H9 (cell line): ENCODE measurements at regions not wholly inside any gene's neighbourhood (a gene's known extent, or its start where the extent isn't known, plus 50 kb on each side); places are given as distances from the start of the nearest gene placed in this dataset.

ENCODE experiments used
- DNase-seq: peaks from one replicate; pipeline ENCODE4 v3.0.0-alpha.2; 2017
- H2AFZ ChIP-seq: one replicate; pipeline ENCODE4 v1.6.1; 2013; ENCODE audit warnings: mild to moderate bottlenecking, low read length, control low read depth, moderate library complexity
- H2AK5ac ChIP-seq: 2 replicates; pipeline ENCODE4 v1.6.1; 2013; ENCODE audit warnings: low read length, control low read depth, mixed read lengths; ENCODE audit not compliant: insufficient read length
- H2BK120ac ChIP-seq: one replicate; pipeline ENCODE4 v1.6.1; 2013; ENCODE audit warnings: low read depth, mild to moderate bottlenecking, low read length, control low read depth, inconsistent platforms; ENCODE audit not compliant: poor library complexity, severe bottlenecking
- H2BK12ac ChIP-seq: 2 replicates; pipeline ENCODE4 v1.6.1; 2013; ENCODE audit warnings: low read length, control low read depth, mixed read lengths, low read depth; ENCODE audit not compliant: insufficient read length
- H2BK15ac ChIP-seq: 2 replicates; pipeline ENCODE4 v1.6.1; 2013; ENCODE audit warnings: low read depth, low read length, control low read depth
- H2BK20ac ChIP-seq: one replicate; pipeline ENCODE4 v1.6.1; 2013; ENCODE audit warnings: low read depth, mild to moderate bottlenecking, low read length, control low read depth, inconsistent platforms; ENCODE audit not compliant: poor library complexity, severe bottlenecking
- H2BK5ac ChIP-seq: 2 replicates; pipeline ENCODE4 v1.6.1; 2013; ENCODE audit warnings: low read length, control low read depth, mixed read lengths; ENCODE audit not compliant: insufficient read length
- H3K14ac ChIP-seq: 2 replicates; pipeline ENCODE4 v1.6.1; 2013; ENCODE audit warnings: low read length, control low read depth; ENCODE audit not compliant: insufficient read depth
- H3K18ac ChIP-seq: 2 replicates; pipeline ENCODE4 v1.6.1; 2013; ENCODE audit warnings: low read depth, mild to moderate bottlenecking, mixed read lengths, low read length, control low read depth; ENCODE audit not compliant: insufficient read length
- H3K23ac ChIP-seq: 2 replicates; pipeline ENCODE4 v1.6.1; 2013; ENCODE audit warnings: low read length, control low read depth, mixed read lengths, low read depth; ENCODE audit not compliant: insufficient read length
- H3K23me2 ChIP-seq: 2 replicates; pipeline ENCODE4 v1.6.1; 2013; ENCODE audit warnings: low read depth, mild to moderate bottlenecking, mixed read lengths, low read length, control low read depth; ENCODE audit not compliant: insufficient read length, poor library complexity, severe bottlenecking
- H3K27ac ChIP-seq: 2 replicates; pipeline ENCODE4 v1.5.1; 2013; ENCODE audit warnings: low read length, control low read depth, mixed read lengths, low read depth; ENCODE audit not compliant: insufficient read length
- H3K27me3 ChIP-seq: 2 replicates; pipeline ENCODE4 v1.6.1; 2013; ENCODE audit warnings: low read length, control low read depth, inconsistent platforms; ENCODE audit not compliant: insufficient read depth
- H3K4ac ChIP-seq: 2 replicates; pipeline ENCODE4 v1.6.1; 2013; ENCODE audit warnings: low read depth, mild to moderate bottlenecking, control low read depth, inconsistent platforms, low read length, moderate library complexity
- H3K4me1 ChIP-seq: 2 replicates; pipeline ENCODE4 v1.6.1; 2013; ENCODE audit warnings: low read length, control low read depth, inconsistent platforms; ENCODE audit not compliant: insufficient read depth
- H3K4me2 ChIP-seq: 2 replicates; pipeline ENCODE4 v1.6.1; 2013; ENCODE audit warnings: low read length, control low read depth, mixed read lengths; ENCODE audit not compliant: insufficient read length, insufficient read depth
- H3K56ac ChIP-seq: 2 replicates; pipeline ENCODE4 v1.6.1; 2013; ENCODE audit warnings: low read depth, mild to moderate bottlenecking, mixed read lengths, low read length, control low read depth; ENCODE audit not compliant: insufficient read length
- H3K79me1 ChIP-seq: 2 replicates; pipeline ENCODE4 v1.6.1; 2013; ENCODE audit warnings: low read depth, mild to moderate bottlenecking, moderate library complexity, low read length, control low read depth, inconsistent platforms; ENCODE audit not compliant: insufficient read depth, poor library complexity, severe bottlenecking
- H3K79me2 ChIP-seq: 2 replicates; pipeline ENCODE4 v1.6.1; 2013; ENCODE audit warnings: low read length, control low read depth, inconsistent platforms; ENCODE audit not compliant: insufficient read depth
- H3K9ac ChIP-seq: 2 replicates; pipeline ENCODE4 v1.6.1; 2013; ENCODE audit warnings: low read length, control low read depth, mixed read lengths; ENCODE audit not compliant: insufficient read length; ENCODE audit errors: extremely low read depth
- H3K9me3 ChIP-seq: one replicate; pipeline ENCODE4 v1.6.1; 2013; ENCODE audit warnings: low read depth, low read length, inconsistent platforms; ENCODE audit not compliant: control insufficient read depth
- H3T11ph ChIP-seq: one replicate; pipeline ENCODE4 v1.6.1; 2013; ENCODE audit warnings: mild to moderate bottlenecking, low read length, control low read depth, inconsistent platforms
- H4K20me1 ChIP-seq: one replicate; pipeline ENCODE4 v1.6.1; 2013; ENCODE audit not compliant: control insufficient read depth, insufficient read length, insufficient read depth
- H4K5ac ChIP-seq: 2 replicates; pipeline ENCODE4 v1.6.1; 2013; ENCODE audit warnings: low read depth, mild to moderate bottlenecking, mixed read lengths, low read length, control low read depth; ENCODE audit not compliant: insufficient read length
- H4K8ac ChIP-seq: replicated peaks from 2 replicates; pipeline ENCODE4 v1.6.1; 2013; ENCODE audit warnings: low read length, control low read depth, mixed read lengths, low read depth; ENCODE audit not compliant: insufficient read length
- H4K91ac ChIP-seq: 2 replicates; pipeline ENCODE4 v1.6.1; 2013; ENCODE audit warnings: low read depth, mild to moderate bottlenecking, moderate library complexity, mixed read lengths, low read length, control low read depth; ENCODE audit not compliant: insufficient read length
- H3K27ac Mint-ChIP-seq, 3 experiments: 2 replicates in 2 of 3; 3 replicates in 1 of 3; pipeline ENCODE4 v1.8.0; 2020 to 2021; ENCODE audit warnings: mixed read lengths in 3 of 3, mild to moderate bottlenecking in 1 of 3, moderate library complexity in 1 of 3
- H3K27me3 Mint-ChIP-seq: 2 replicates; pipeline ENCODE4 v1.8.0; 2021; ENCODE audit warnings: low read depth, mild to moderate bottlenecking, moderate library complexity, mixed read lengths
- H3K36me3 Mint-ChIP-seq, 3 experiments: 2 replicates in 2 of 3; 3 replicates in 1 of 3; pipeline ENCODE4 v1.8.0; 2020 to 2021; ENCODE audit warnings: low read depth in 3 of 3, mixed read lengths in 3 of 3; ENCODE audit not compliant: insufficient read depth in 1 of 3
- H3K4me1 Mint-ChIP-seq, 2 experiments: 2 replicates each; pipeline ENCODE4 v1.8.0; 2020; ENCODE audit warnings: mixed read lengths in 2 of 2
- H3K4me3 Mint-ChIP-seq, 2 experiments: 2 replicates in 1 of 2; 3 replicates in 1 of 2; pipeline ENCODE4 v1.8.0; 2020 to 2021; ENCODE audit warnings: mild to moderate bottlenecking in 2 of 2, mixed read lengths in 2 of 2, moderate library complexity in 1 of 2
- H3K9me3 Mint-ChIP-seq, 2 experiments: 2 replicates in 1 of 2; 3 replicates in 1 of 2; pipeline ENCODE4 v1.8.0; 2020; ENCODE audit warnings: mild to moderate bottlenecking in 2 of 2, mixed read lengths in 2 of 2, moderate library complexity in 1 of 2
- WGBS: extraction: QIAGEN DNeasy Blood & Tissue Kit; methylation state at CpG from one replicate; pipeline ENCODE4 v1.1.7; 2013; ENCODE audit warnings: missing lambda C conversion rate, low lambda C conversion rate, mixed read lengths; ENCODE audit not compliant: insufficient read length; ENCODE audit errors: extremely low coverage; 5-methylcytosine and 5-hydroxymethylcytosine counted together
- TF ChIP-seq, protein P1 (sequence below): fragments of 200-600 bp; sonication (generic); conservative IDR thresholded peaks from 3 replicates; pipeline ENCODE4 v1.8.0; 2021; ENCODE audit warnings: antibody characterized with exemption, mild to moderate bottlenecking

DNA sequence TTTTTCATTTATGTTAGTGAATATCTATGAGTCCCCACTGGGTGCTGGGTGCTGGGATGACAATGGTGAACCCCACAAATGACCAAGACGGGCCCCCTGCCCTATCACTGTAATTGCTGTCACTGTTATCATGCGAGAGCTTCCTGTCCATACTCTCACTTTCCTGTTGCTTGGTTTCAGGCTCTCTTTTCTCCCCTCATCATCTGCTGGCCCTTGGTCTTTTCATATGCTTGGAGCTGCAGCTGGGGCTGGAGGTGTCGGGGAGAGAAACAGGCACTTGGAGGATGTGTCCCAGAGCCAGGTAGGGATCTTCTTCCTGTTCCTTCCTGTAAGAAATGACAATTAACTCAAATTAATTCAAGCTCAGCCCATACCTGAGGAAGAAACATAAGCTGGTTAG is 348.0 kb downstream of the PTPRU start:
- no peaks in the 10 kb centered on the region for H4K20me1 ChIP-seq
- peaks cover 4 to 12% of the 10 kb centered on the region in 2 experiments; a peak in 3 of 4 replicates for H3K4me1 Mint-ChIP-seq
- no peak overlapping the region for H2BK5ac ChIP-seq
- TF ChIP-seq, protein P1, sequence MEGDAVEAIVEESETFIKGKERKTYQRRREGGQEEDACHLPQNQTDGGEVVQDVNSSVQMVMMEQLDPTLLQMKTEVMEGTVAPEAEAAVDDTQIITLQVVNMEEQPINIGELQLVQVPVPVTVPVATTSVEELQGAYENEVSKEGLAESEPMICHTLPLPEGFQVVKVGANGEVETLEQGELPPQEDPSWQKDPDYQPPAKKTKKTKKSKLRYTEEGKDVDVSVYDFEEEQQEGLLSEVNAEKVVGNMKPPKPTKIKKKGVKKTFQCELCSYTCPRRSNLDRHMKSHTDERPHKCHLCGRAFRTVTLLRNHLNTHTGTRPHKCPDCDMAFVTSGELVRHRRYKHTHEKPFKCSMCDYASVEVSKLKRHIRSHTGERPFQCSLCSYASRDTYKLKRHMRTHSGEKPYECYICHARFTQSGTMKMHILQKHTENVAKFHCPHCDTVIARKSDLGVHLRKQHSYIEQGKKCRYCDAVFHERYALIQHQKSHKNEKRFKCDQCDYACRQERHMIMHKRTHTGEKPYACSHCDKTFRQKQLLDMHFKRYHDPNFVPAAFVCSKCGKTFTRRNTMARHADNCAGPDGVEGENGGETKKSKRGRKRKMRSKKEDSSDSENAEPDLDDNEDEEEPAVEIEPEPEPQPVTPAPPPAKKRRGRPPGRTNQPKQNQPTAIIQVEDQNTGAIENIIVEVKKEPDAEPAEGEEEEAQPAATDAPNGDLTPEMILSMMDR = no peak
- no peak overlapping the region for H4K8ac ChIP-seq
- no peak overlapping the region for H4K91ac ChIP-seq
- no peak overlapping the region for H2BK120ac ChIP-seq
- no peak overlapping the region for H4K5ac ChIP-seq
- no peak overlapping the region for H3K4ac ChIP-seq
- H3K27ac ChIP-seq = no peak overlapping the region
- no peaks in the 10 kb centered on the region for H3K4me1 ChIP-seq
- H3K23ac ChIP-seq = no peak overlapping the region
- no peak overlapping the region for H2AFZ ChIP-seq
- no peak overlapping the region for H2BK20ac ChIP-seq
- H3K27me3 ChIP-seq = no peaks in the 10 kb centered on the region
- no peak overlapping the region for H3K4me3 Mint-ChIP-seq
- no peak overlapping the region for H3K56ac ChIP-seq
- WGBS = no CpG with 5 or more reads among the region's 3 CpGs
- no peak overlapping the region for H3K18ac ChIP-seq
- H3K14ac ChIP-seq = no peak overlapping the region
- no peak overlapping the region for H2BK12ac ChIP-seq
- no peak for DNase-seq
- no peaks in the 10 kb centered on the region; a peak in 1 of 5 replicates for H3K9me3 Mint-ChIP-seq
- H3T11ph ChIP-seq = no peak overlapping the region
- no peaks in the 10 kb centered on the region for H3K23me2 ChIP-seq
- H2AK5ac ChIP-seq = no peak overlapping the region
- no peak overlapping the region for H3K4me2 ChIP-seq
- H3K27ac Mint-ChIP-seq = peak overlapping the region in 1 of 3 experiments; percentile 22; a peak in 1 of 7 replicates
- H3K79me1 ChIP-seq = no peaks in the 10 kb centered on the region
- no peak overlapping the region for H3K9ac ChIP-seq
- H3K9me3 ChIP-seq = no peaks in the 10 kb centered on the region
- no peak overlapping the region for H2BK15ac ChIP-seq
- no peaks in the 10 kb centered on the region for H3K79me2 ChIP-seq
- H3K36me3 Mint-ChIP-seq = 0 out of 7 replicates have a peak, but pooled peaks cover 0 to 1% (median 0%) of the 10 kb centered on the region in 3 experiments
- no peaks in the 10 kb centered on the region; the same call in 1 of the 2 replicates for H3K27me3 Mint-ChIP-seq
